Activated CD4-positive, alpha-beta T cell treated with anti-CD3 and anti-CD28 coated beads for 24 hours (primary cell): ENCODE measurements at regions not wholly inside any gene's neighbourhood (a gene's known extent, or its start where the extent isn't known, plus 50 kb on each side); places are given as distances from the start of the nearest gene placed in this dataset.
"Not testable (repeated sequence)": the region's sequence is repeated elsewhere in the genome, so short reads cannot be mapped to it uniquely, and the experiment has no call there.

Source experiments
- DNase-seq, 2 donors: peaks; one replicate each; pipeline ENCODE4 v3.0.0-alpha.2; 2020; ENCODE audit warnings: low read depth in 2 of 2

DNA sequence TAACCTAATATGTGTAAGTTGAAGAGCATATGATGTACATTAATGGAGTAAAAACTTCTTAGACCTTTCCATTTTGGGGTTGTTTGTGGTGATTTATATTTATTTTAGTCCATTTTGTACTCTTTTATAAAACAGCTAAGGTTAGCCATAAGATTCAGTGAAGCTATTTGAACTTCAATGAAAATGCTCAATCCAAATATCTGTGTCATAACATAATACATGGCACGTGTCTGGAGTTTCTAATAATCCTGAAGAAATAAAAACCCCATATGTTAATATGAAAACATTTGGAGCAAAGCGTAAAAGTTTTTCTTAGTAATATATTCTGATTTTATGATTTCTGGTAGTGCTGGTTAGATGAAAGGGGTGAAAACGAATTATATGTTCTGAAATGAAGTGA, 1729.7 kb downstream of the PCDH9 start:
- DNase-seq: no peak

DNA sequence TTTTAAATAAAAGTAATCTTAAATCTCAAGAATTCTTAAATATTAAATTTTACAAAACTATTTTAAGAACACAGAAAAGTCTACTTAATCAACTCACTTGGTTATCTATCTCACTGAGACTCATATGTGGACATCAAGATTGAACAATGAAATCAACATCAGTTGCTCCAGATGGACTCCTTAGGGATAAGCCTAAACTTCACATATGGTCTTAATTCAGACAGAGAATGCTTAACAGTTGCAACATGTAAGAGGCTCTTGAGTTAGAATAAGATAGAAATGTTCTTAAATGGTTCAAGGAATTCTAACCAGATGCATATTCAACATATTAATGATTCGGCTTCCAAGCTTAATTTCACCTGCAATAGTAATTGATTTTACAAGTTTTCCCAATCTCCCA, 1730.9 kb downstream of the PCDH9 start:
- no peak for DNase-seq

DNA sequence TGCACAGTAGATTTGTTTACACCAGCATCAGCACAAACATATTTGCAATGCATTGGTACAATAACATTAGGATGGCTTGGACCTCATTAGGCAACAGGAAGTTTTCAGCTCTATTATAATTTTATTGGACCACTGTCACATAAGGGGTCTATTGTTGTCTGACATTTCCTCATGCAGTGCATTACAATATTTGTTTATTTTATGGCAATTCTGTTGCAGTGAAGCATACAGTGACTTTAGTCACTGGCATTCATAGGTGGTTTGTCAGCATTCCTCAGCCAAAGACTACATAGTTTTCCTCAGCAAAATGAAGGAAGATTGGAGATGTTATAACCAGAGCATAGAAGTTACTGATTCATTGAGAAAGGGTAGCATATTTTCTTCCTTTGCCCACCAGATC, 1732.9 kb downstream of the PCDH9 start:
- no peak for DNase-seq

DNA sequence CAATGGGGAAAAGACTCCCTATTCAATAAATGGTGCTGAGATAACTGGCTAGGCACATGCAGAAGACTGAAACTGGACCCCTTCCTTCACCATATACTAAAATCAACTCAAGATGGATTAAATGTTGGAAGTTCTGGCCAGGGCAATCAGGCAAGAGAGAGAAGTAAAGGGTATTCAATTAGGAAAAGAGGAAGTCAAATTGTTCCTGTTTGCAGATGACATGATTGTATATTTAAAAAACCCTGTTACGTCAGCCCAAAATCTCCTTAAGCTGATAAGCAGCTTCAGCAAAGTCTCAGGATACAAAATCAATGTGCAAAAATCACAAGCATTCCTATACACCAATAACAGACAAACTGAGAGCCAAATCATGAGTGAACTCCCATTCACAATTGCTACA, 1739.4 kb downstream of the PCDH9 start:
- not testable (repeated sequence) for DNase-seq

DNA sequence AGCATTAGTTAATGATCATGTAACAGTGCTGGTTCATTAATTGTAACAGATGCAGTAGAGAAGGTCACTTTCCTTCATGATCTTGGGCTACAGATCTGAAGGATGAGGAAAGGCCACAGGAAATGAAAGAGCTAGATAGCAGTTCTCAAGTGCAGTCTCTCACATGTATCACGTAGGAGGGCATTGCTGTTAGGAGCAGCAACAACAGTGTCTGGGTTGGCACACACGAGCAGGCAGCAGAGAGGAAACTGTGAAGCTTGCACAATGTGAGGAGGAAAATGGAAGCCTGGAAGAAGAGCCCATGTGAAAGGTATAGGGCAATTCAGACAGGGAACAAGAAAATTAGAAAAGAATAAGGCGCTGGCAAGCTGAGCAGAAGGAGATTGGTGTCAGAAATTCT, 1741.5 kb downstream of the PCDH9 start:
- DNase-seq: no peak

DNA sequence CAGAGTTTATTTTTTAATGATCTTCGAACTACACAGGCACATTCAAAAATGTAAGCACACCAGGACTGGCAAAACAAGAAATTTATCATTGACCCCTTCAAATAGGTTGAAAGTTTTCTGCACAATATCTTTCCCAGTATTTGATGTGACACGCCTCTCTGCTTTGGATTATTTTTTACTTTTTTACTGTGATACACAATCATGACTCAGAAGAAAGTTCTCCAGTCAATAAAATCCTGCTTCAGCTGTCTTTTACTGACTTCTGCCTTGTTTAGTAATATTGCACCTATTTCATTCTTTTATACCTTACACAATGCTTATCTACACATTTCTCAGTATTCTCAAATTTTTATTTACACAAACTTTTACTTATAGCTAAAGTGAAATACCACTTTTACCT, 1750.4 kb downstream of the PCDH9 start:
- no peak for DNase-seq

DNA sequence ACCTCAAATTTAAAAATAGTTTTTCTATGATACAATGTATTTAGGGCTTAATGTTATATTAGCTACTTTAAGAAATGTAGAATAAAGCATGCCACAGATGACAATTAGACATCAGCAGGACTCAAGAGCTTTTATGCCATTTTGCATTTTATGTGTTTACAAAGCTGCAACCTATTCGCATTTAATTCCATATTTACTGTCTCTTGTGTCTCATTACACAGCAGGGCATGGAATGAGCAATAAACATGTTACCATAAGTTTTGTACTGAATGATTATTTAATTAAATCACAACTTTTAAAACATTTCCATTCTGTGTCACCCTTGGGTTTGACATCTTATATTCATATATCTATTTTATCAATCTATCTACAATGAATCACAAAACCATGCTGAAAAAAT, 1756.9 kb downstream of the PCDH9 start:
- DNase-seq: no peak

DNA sequence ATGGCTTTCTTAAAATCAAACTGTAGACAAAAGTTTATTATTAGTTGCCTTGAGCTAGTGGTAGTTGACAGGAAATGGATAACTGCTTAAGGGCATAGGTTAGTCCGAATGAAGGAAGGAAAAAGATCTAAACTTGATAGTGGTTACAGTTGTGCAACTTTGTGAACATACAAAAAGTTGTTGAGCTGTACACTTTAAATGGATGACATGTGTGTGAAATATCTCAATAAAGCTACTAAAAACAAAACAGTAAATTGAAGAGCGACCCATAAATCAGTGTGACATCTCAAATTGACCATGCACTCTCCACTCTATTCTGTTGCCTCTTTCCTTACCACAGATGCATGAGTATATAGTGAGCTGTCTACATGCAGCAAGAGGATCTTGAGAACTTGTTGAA, 1757.8 kb downstream of the PCDH9 start:
- DNase-seq: no peak

DNA sequence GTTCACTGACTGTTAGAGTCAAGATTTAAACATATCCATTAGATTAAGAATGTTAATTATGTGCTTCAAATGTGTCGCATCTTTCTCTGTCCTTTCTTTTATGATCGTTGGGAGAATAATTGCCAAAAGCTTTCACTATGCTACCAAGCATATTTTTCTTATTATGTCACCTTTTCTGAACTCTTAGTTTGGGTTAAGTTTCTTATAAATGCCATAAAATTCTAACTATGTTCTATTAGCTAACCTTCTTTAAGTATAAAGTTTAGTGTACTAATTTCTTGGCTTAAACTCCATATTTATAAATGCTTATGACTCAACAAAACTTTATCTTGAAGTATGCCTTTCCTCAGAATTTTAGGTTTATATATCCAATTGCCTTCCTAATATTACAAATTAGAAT, 1759.4 kb downstream of the PCDH9 start:
- no peak for DNase-seq

DNA sequence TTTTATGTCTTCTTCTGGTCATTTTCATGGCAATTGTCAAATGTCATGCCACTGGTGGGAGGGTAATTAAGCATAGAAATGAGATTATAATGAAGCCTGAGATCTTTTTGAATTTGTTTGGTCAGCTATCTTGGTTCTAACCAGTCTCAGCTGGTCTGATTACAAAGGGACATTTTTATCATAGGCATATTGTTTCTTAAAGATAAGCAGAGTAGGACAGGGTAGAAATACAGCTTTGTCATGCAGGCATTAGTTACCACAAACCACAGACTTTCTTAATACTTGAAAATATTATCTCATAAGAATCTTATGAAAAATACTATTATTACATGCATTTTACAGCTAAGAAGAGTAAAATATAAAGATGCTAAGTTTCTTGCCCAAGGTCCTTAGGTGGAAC, 1761.5 kb downstream of the PCDH9 start:
- no peak for DNase-seq

DNA sequence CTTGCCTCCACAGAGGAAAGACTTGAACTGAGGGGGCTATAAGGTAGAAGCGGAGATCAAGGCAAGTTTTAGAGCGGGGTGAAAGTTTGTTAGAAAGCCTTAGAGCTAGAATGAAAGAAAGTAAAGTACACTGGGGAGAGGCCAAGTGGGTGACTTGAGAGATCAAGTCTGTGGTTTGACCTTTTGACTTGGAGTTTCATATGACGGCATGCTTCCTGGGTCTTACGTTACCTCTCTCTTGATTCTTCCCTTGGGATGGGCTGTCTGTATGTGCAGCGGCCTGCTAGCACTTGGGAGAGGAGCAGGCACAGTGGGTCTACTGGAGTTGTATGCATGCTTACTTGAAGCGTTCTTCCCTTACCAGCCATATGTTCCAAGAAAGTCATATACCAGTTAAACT, 1768.5 kb downstream of the PCDH9 start:
- no peak for DNase-seq

DNA sequence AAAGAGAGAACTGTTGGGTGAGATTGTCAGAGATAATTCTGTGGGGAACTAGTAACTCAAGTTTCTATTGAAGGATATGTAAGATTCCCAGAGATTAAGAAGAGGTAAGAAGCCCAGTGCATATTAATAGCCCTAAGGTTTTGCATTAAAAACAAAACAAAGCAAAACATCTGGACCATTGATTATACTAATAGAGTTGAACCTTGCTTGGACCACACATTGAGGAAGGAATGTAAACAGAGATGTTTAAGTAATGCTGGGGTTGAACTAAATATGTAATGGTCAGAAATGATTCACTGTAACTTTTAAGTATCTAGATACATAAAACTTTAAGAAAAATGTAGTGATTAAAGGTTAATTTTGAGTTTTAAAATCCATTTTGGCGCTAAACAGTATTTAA, 1770.0 kb downstream of the PCDH9 start:
- DNase-seq: no peak

DNA sequence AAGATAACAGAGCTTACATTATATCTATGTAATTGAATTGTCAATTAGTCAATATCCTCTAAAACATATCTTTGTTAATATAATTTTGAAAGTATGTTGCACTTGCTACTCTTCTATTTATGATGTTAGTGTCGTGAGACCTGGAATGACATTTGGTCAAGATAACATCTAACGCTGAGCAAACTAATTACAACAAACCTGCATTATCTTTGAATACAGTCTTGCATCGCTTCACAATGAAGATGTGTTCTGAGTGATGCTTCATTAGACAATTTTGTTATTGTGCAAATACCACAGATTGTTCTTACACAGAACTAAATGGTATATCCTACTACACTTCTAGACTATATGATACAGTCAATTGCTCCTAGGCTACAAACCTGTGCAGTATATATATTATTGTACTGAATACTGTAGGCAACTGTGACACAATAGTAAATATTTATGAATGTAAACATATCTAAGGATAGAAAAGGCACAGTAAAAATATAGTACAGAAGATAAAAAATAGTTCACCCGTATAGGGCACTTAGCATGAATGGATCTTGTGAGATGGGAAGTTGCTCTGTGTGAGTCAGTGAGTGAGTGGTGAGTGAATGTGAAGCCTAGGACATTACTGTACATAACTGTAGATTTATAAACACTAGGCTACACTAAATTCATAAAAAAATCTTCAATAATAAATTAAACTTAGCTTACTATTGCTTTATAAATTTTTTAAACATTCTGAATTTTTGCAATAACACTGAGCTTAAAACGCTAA, 1773.8 kb downstream of the PCDH9 start:
- no peak for DNase-seq

DNA sequence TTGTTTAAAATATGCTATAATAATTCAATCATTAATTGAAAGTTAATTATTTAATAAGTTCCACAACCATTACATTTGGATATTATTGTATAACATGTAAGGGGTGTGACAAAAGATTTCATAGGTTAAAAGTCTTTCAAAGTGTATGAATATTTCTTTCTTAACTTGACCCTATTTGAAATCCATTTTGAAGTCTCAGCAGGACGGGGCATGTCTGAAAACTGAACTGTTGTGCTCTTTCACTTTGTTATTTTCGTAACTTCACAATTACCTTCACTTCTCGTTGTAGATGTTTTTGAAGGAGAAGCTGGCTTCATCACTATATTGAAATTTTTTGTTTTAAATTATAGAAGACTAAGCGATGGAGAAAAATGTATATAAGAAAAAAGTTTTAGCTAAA, 1775.7 kb downstream of the PCDH9 start:
- no peak for DNase-seq

DNA sequence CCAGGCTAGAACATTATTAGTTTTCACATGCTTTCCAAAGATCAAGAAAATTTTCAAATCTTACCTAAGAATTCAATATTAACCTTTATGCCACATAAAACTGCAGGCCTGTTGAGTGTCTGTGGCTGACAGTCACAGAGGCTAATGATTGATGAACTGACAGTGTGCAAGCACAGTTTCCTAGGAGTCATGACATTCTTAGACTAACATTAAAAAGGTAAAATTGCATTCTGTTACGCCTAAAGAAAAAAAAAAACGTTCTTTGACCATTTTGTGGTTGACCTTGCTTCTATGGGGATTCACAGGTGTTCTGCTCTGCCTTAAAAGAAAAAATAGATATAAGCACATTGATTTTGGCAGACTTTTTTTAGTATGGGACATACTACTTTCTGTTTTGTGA, 1776.2 kb downstream of the PCDH9 start:
- DNase-seq: no peak

DNA sequence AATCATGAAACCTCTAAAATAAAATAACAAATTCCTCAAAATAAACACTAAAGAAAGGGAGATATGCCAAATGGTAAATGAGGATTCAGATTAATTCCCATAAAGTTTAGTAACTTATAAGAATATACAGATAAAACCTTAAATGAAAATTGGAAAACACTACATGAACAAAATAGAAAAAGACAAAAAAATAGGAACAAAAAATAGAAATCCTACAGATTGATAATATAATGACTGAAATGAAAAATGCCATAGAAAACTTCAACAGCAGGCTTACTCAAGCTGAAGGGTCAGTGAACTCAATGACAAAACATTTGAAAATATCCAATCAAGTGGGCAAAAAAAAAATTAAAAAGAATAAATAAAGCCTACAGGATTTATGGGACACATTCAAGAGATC, 1784.8 kb downstream of the PCDH9 start:
- no peak for DNase-seq

DNA sequence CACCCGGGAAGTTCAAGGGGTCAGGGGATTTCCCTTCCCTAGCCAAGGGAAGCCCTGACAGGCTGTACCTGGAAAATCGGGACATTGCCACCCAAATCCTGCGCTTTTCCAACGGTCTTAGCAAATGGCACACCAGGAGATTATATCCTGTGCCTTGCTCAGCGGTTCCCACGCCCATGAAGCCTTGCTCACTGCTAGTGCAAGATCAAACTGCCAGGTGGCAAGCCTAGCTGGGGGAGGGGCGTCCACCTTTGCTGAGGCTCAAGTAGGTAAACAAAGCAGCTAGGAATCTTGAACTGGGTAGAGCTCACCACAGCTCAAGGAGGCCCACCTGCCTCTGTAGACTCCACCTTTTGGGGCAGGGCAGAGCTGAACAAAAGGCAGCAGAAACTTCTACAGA, 1794.5 kb downstream of the PCDH9 start:
- no peak for DNase-seq

DNA sequence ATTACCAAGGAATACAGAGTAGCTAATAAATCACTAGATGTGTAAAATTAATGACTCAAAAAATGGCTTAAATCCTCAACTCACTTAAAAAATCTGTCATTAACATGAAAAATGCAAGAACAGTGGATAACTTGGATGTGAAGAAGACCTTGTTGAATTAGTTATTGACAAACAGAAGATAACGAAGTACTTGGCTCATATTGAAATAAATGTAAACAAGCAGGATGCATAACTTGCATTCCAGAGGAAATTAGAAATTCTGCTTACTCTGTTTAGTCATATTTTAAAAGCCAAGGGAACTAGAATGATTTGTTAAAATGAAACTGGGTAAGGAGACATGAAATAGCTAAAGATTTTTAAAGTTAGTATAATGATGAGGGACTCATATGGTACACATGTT, 1812.2 kb downstream of the PCDH9 start:
- no peak for DNase-seq

DNA sequence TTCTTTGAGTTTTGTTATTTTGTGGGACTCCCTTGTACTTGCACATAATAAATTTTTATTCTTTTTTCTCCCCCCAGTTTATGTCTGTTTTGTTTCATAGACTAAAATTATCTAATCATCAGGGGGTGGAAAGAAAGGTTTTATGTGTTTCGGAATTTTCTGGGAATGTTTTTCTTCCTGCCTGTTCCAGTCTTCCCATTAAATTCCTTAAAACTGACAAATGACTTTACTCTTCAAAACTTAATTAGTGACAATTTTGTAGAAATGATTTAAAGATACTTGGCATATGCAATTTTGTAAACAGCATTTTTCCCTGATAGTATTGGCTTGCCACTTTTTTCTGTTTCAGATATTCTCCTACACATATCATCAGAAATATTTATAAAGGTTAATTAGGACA, 1813.4 kb downstream of the PCDH9 start:
- no peak for DNase-seq

DNA sequence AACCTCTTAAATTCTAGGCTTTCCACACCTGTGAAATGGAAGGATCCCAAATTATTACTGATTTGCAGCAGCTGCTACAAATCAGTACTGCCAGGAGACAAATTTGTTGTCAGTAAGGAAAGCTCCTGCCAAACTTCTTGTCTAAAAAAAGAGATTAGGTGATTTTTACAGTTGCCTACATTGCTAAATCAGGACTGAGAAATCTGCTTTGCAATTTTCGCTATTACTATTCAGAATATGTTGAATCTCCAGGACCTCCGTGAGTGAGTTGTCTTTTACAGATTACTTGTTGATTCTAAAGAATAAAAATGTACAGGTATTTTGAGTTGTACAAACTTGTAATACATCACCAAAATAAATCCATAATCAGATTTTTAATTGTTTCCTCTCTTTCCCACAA, 1815.9 kb downstream of the PCDH9 start:
- DNase-seq: no peak

DNA sequence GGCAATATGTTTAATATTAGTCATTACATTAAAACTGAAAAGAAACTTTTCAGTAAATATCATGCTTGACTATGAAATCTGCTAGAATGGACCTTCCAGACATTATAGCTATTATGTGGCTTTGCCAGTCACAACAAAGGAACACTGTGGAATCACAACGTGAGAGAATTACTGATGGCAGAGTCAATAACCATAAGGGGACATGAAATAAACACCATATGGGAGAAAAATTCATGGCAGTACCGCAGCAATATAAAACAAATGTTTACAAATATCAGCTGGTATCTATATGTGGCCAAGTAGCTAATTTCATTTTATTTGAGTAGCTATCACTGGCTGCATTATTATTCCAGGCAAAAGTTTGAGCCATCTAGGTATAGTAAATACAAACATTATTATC, 1818.6 kb downstream of the PCDH9 start:
- DNase-seq: no peak

DNA sequence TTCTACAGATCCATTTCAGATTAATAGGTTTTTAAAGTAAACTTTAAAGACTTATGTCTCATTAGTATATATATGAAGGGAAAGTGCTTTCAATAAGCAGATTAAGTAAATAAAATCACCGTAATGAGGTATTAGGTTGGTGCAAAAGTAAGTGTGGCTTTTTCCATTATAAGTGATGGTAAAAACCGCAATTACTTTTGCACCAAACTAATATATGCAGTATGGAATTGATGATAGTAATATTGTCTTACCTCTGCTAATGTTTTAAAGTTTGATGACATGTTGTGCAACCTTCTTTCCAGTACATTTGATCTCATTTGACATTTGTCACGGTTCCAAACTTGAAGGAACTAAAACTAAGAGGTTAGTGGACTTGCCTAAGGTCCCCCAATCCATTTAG, 1819.3 kb downstream of the PCDH9 start:
- DNase-seq: no peak

DNA sequence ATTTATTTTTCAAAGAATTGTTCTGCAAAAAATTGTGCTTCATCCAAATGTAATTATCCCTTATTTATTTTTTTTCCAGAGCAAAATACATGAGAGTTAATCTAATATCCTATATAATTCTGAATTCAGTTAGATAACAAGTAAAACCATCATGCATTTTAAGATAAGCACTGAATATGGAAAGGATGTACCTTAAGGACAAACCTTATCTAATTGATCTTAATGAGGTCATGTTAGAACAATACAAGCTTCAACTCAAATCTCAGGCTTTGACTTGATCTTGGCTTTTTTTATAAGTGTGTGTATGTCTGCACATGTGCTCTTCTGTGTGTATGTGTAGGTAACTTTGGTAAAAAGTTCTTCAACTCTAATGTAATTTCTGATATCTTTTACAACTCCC, 1828.8 kb downstream of the PCDH9 start:
- no peak for DNase-seq

DNA sequence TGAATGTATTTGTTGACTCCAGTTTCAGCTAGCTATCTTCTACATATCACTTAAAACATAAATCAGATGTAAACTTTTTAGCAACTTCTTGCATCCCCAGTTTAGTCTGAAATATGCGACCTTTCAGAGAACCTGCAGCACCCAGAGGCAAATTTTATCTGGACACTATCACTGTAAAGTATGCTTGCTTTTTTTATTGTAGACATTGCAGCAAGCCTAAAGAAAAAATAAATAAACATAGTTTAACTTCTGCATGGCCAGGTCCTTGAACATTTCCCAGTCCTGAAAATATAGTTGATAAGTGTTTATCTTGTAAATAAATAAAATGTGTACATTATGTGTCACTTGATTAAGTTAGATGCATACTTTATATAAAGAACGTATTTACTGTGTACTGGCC, 1829.4 kb downstream of the PCDH9 start:
- no peak for DNase-seq
